T-cell (primary cell): ENCODE measurements at regions not wholly inside any gene's neighbourhood (a gene's known extent, or its start where the extent isn't known, plus 50 kb on each side); places are given as distances from the start of the nearest gene placed in this dataset.
"Not testable (repeated sequence)": the region's sequence is repeated elsewhere in the genome, so short reads cannot be mapped to it uniquely, and the experiment has no call there.

Experiments used
- ATAC-seq, 4 experiments: fragments of 200-7000 bp in 3 of 4; fragments of 150-1000 bp in 1 of 4; cut with Tn5 transposase; replicated peaks in 1 of 4; 1 replicate in 3 of 4; 2 replicates in 1 of 4; pipeline ENCODE4 v1.10.0; 2021; ENCODE audit warnings: moderate library complexity in 3 of 4, mild to moderate bottlenecking in 2 of 4, moderate number of reproducible peaks in 1 of 4
- CTCF ChIA-PET, 2 donors: fragments of 300-600 bp; sonication (Branson Sonifier 250); formaldehyde crosslinking; loops; one replicate each; lab custom pipeline; 2022; ENCODE audit warnings: antibody characterized with exemption in 2 of 2; lab: Charles Lee
- POLR2A ChIA-PET, 2 donors: fragments of 300-600 bp; sonication (Branson Sonifier 250); formaldehyde crosslinking; loops; one replicate each; lab custom pipeline; 2022; ENCODE audit warnings: antibody characterized with exemption in 2 of 2; lab: Charles Lee
- DNase-seq, 35 experiments: peaks; one replicate each; pipeline versions ENCODE4 v3.0.0 to v3.0.0-alpha.2; 2013 to 2023
- H3K27ac ChIP-seq: one replicate; pipeline ENCODE4 v1.5.1; 2013; ENCODE audit warnings: low read length
- H3K27me3 ChIP-seq, 2 experiments: replicated peaks in 1 of 2; 1 replicate in 1 of 2; 2 replicates in 1 of 2; pipeline versions ENCODE4 v1.6.1 to v1.7.0; 2013; ENCODE audit warnings: low read length in 1 of 2, mixed read lengths in 1 of 2; ENCODE audit not compliant: control insufficient read depth in 2 of 2, insufficient read depth in 2 of 2; ENCODE audit errors: extremely low read depth in 1 of 2
- H3K36me3 ChIP-seq, 2 donors: 1 replicate in 1 of 2; 2 replicates in 1 of 2; pipeline versions ENCODE4 v1.6.1 to v1.7.0; 2013; ENCODE audit warnings: low read length in 1 of 2; ENCODE audit not compliant: control insufficient read depth in 2 of 2, insufficient read depth in 1 of 2; ENCODE audit errors: extremely low read depth in 1 of 2
- H3K4me1 ChIP-seq, 2 experiments: 1 replicate in 1 of 2; 2 replicates in 1 of 2; pipeline versions ENCODE4 v1.6.1 to v1.7.0; 2013; ENCODE audit warnings: low read length in 2 of 2, mixed read lengths in 1 of 2; ENCODE audit not compliant: insufficient read depth in 2 of 2, control insufficient read depth in 1 of 2; ENCODE audit errors: extremely low read depth in 1 of 2
- H3K4me3 ChIP-seq, 2 donors: 1 replicate in 1 of 2; 2 replicates in 1 of 2; pipeline versions ENCODE4 v1.5.1 to v1.7.0; 2013; ENCODE audit warnings: mild to moderate bottlenecking in 2 of 2, low read length in 1 of 2, moderate library complexity in 1 of 2; ENCODE audit not compliant: control insufficient read depth in 1 of 2; ENCODE audit errors: extremely low read depth in 1 of 2
- H3K9me3 ChIP-seq: 2 replicates; pipeline ENCODE4 v1.7.0; 2013
- H3K27ac Mint-ChIP-seq, 2 donors: one replicate each; pipeline ENCODE4 v1.8.0; 2020 to 2021; ENCODE audit warnings: mild to moderate bottlenecking in 2 of 2, mixed read lengths in 2 of 2
- H3K27me3 Mint-ChIP-seq, 2 donors: one replicate each; pipeline ENCODE4 v1.8.0; 2021 to 2022; ENCODE audit warnings: mixed read lengths in 2 of 2
- H3K36me3 Mint-ChIP-seq: one replicate; pipeline ENCODE4 v1.8.0; 2021; ENCODE audit warnings: mixed read lengths
- H3K4me1 Mint-ChIP-seq, 3 donors: one replicate each; pipeline ENCODE4 v1.8.0; 2020 to 2022; ENCODE audit warnings: mixed read lengths in 3 of 3, mild to moderate bottlenecking in 1 of 3
- H3K4me3 Mint-ChIP-seq, 3 donors: one replicate each; pipeline ENCODE4 v1.8.0; 2020 to 2022; ENCODE audit warnings: mild to moderate bottlenecking in 3 of 3, mixed read lengths in 3 of 3, moderate library complexity in 3 of 3
- H3K9me3 Mint-ChIP-seq, 3 donors: one replicate each; pipeline ENCODE4 v1.8.0; 2020 to 2022; ENCODE audit warnings: mixed read lengths in 3 of 3
- WGBS: methylation state at CpG from one replicate; pipeline ENCODE4 v1.1.5; 2013; ENCODE audit warnings: missing lambda C conversion rate; ENCODE audit not compliant: insufficient coverage; 5-methylcytosine and 5-hydroxymethylcytosine counted together

- Mint-ChIP-seq H3K36me3 (no peaks in the 10 kb centered on the region), H3K4me3 (no peak overlapping the region), H3K4me1 (no peaks in the 10 kb centered on the region), H3K27me3 (no peaks in the 10 kb centered on the region), H3K9me3 (peaks cover 0 to 4% (median 0%) of the 10 kb centered on the region in 3 donors), H3K27ac (no peak overlapping the region)
- H3K4me3 ChIP-seq: no peak overlapping the region
- POLR2A ChIA-PET: no interaction called here
- ATAC-seq (no peak), DNase-seq (no peak)
- no peaks in the 10 kb centered on the region for H3K9me3 ChIP-seq
- CTCF ChIA-PET: no interaction called here
- no peak overlapping the region for H3K27ac ChIP-seq
- H3K36me3 ChIP-seq: no peaks in the 10 kb centered on the region
- H3K27me3 ChIP-seq: no peaks in the 10 kb centered on the region
- no peaks in the 10 kb centered on the region for H3K4me1 ChIP-seq
These were observed 360.9 kb downstream of the SLITRK5 start for GRCh38 chr13:88031980-88032559.

DNA sequence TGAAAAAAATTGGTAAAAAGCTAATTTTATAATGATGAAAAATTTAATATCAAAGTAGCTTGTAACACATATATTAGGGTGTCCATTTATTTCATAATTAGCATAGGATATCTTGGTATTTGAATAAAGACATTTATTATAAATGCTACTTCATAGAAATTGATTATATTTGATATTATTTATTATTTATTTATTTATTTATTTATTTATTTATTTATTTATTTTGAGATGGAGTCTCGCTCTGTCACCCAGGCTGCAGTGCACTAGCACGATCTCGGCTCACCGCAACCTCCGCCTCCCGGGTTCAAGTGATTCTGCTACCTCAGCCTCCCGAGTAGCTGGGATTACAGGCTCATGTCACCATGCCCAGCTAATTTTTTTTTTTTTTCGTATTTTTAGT lies 365.0 kb downstream of the SLITRK5 start:
- H3K4me3 ChIP-seq, H3K27ac ChIP-seq, H3K4me1 ChIP-seq, H3K27ac Mint-ChIP-seq, ATAC-seq, H3K4me3 Mint-ChIP-seq, H3K4me1 Mint-ChIP-seq, CTCF ChIA-PET, H3K36me3 ChIP-seq, H3K27me3 ChIP-seq, H3K36me3 Mint-ChIP-seq, H3K9me3 ChIP-seq, POLR2A ChIA-PET, H3K27me3 Mint-ChIP-seq, DNase-seq: not testable (repeated sequence)
- H3K9me3 Mint-ChIP-seq: peaks cover 0 to 11% (median 0%) of the 10 kb centered on the region in 3 donors
- no CpG with 5 or more reads among the region's 8 CpGs for WGBS

DNA sequence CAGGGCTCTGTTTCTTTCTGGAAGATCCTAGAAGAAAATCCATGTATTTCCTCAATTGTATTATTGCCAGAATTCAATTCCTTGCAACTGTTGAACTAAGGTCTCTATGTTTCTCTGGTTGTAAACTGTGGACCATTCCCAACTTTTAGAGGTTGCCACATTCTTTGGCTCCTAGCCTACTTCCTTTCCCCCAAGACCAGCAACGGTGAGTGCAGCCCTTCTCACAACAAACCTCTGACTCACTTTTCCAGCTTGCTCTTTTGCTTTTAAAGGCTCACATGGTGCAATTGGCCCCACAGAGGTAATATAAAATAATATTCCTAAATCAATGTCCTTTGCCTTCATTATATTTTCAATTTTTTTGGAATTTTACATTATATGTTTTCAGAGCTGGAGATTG lies 371.3 kb downstream of the SLITRK5 start:
- H3K4me1 Mint-ChIP-seq: no peaks in the 10 kb centered on the region

GRCh38 chr13:88051746-88052482 lies 380.7 kb downstream of the SLITRK5 start:
- WGBS: 58% methylated on average over 4 of the region's 8 CpGs
- ATAC-seq: no peak

More for the DNA sequence above, 371.3 kb downstream of the SLITRK5 start:
- no peaks in the 10 kb centered on the region for H3K36me3 Mint-ChIP-seq
- no peaks in the 10 kb centered on the region for H3K27me3 ChIP-seq
- POLR2A ChIA-PET: no interaction called here
- no peaks in the 10 kb centered on the region for H3K4me1 ChIP-seq
- CTCF ChIA-PET: no interaction called here
- ATAC-seq (no peak), DNase-seq (no peak)
- no peaks in the 10 kb centered on the region for H3K36me3 ChIP-seq
- H3K27me3 Mint-ChIP-seq: no peaks in the 10 kb centered on the region
- no peak overlapping the region for H3K27ac Mint-ChIP-seq
- no peak overlapping the region for H3K27ac ChIP-seq
- H3K9me3 Mint-ChIP-seq: peaks cover 0 to 31% (median 4%) of the 10 kb centered on the region in 3 donors
- H3K9me3 ChIP-seq: no peaks in the 10 kb centered on the region
- no CpG with 5 or more reads among the region's 1 CpG for WGBS
- H3K4me3 ChIP-seq: no peak overlapping the region
- H3K4me3 Mint-ChIP-seq: no peak overlapping the region

GRCh38 chr13:88063741-88064140 lies 392.6 kb downstream of the SLITRK5 start:
- DNase-seq: no peak
- WGBS: no CpG with 5 or more reads among the region's 1 CpG
- H3K4me3 Mint-ChIP-seq: no peak overlapping the region

More at GRCh38 chr13:88051746-88052482, 380.7 kb downstream of the SLITRK5 start:
- Histone ChIP-seq H3K9me3 (no peaks in the 10 kb centered on the region), H3K4me1 (no peaks in the 10 kb centered on the region), H3K27me3 (no peaks in the 10 kb centered on the region), H3K4me3 (no peak overlapping the region), H3K36me3 (no peaks in the 10 kb centered on the region), H3K27ac (no peak overlapping the region)
- Mint-ChIP-seq H3K36me3 (no peaks in the 10 kb centered on the region), H3K27ac (no peak overlapping the region), H3K4me1 (no peaks in the 10 kb centered on the region), H3K9me3 (peaks cover 3 to 17% (median 5%) of the 10 kb centered on the region in 3 donors), H3K27me3 (no peaks in the 10 kb centered on the region), H3K4me3 (no peak overlapping the region)
- ChIA-PET CTCF (no interaction called here), POLR2A (no interaction called here)
- no peak for DNase-seq

DNA sequence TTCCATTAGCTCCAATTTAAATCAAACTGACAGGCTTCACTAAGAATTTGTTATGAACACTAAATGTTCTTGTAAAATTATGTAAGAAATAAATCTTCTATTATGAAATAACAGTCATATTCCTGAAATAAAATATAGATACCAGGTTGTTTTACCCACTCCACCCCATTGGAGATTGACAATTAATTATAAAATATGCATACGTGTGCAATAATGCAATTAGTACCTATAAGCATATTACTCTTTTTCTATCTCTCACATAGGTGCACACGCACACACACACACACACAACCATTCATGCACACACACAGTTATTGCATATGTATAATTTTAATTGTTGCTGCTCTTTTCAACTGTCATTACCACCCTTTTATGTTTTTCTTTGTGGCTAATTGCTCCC lies 395.7 kb downstream of the SLITRK5 start:
- ChIA-PET CTCF (no interaction called here), POLR2A (no interaction called here)
- Histone ChIP-seq H3K36me3 (no peaks in the 10 kb centered on the region), H3K4me3 (no peak overlapping the region), H3K9me3 (no peaks in the 10 kb centered on the region), H3K27ac (no peak overlapping the region), H3K4me1 (no peaks in the 10 kb centered on the region), H3K27me3 (no peaks in the 10 kb centered on the region)
- no peaks in the 10 kb centered on the region for H3K4me1 Mint-ChIP-seq
- H3K27ac Mint-ChIP-seq: no peak overlapping the region
- H3K27me3 Mint-ChIP-seq: no peaks in the 10 kb centered on the region
- no CpG with 5 or more reads among the region's 2 CpGs for WGBS
- no peaks in the 10 kb centered on the region for H3K36me3 Mint-ChIP-seq
- peaks cover 2 to 27% (median 14%) of the 10 kb centered on the region in 3 donors for H3K9me3 Mint-ChIP-seq
- no peak for ATAC-seq
- H3K4me3 Mint-ChIP-seq: no peak overlapping the region
- DNase-seq: no peak

More at GRCh38 chr13:88063741-88064140, 392.6 kb downstream of the SLITRK5 start:
- no peak for ATAC-seq
- H3K4me1 ChIP-seq: no peaks in the 10 kb centered on the region
- ChIA-PET CTCF (no interaction called here), POLR2A (no interaction called here)
- H3K27ac ChIP-seq: no peak overlapping the region
- Mint-ChIP-seq H3K4me1 (no peaks in the 10 kb centered on the region), H3K9me3 (peaks cover 2 to 30% (median 27%) of the 10 kb centered on the region in 3 donors), H3K27ac (no peak overlapping the region), H3K27me3 (no peaks in the 10 kb centered on the region), H3K36me3 (no peaks in the 10 kb centered on the region)
- H3K27me3 ChIP-seq: no peaks in the 10 kb centered on the region
- no peaks in the 10 kb centered on the region for H3K36me3 ChIP-seq
- H3K9me3 ChIP-seq: no peaks in the 10 kb centered on the region
- no peak overlapping the region for H3K4me3 ChIP-seq
